Panc1 (cell line): ENCODE measurements at regions not wholly inside any gene's neighbourhood (a gene's known extent, or its start where the extent isn't known, plus 50 kb on each side); places are given as distances from the start of the nearest gene placed in this dataset.

Source experiments
- CTCF ChIP-seq: fragments of 450-650 bp; IDR thresholded peaks from 2 replicates; pipeline ENCODE4 v1.5.1; 2017; ENCODE audit warnings: mild to moderate bottlenecking
- POLR2AphosphoS5 ChIP-seq: IDR thresholded peaks from 2 replicates; pipeline ENCODE4 v1.6.1; 2012; ENCODE audit warnings: mild to moderate bottlenecking, low read depth, low read length, moderate library complexity
- REST ChIP-seq, 2 experiments: IDR thresholded peaks; 2 replicates each; pipeline ENCODE4 v1.6.1; 2011 to 2012; ENCODE audit warnings: low read depth in 2 of 2, control low read depth in 1 of 2, low read length in 1 of 2, mild to moderate bottlenecking in 1 of 2, moderate library complexity in 1 of 2; ENCODE audit not compliant: insufficient read depth in 1 of 2
- TCF7L2 ChIP-seq: IDR thresholded peaks from 2 replicates; pipeline ENCODE4 v1.6.1; 2011; ENCODE audit warnings: mild to moderate bottlenecking, low read depth, low read length, inconsistent platforms

- TF ChIP-seq CTCF, result no peak
- no peak for TF ChIP-seq POLR2AphosphoS5
- no peak for TF ChIP-seq TCF7L2
- no peak for TF ChIP-seq REST (IDR thresholded peaks at IDR 0.05; ENCODE audit: insufficient read depth in 1 of 2, low read depth in 2 of 2, low read length in 1 of 2)
These were observed 358.2 kb downstream of the FGFR2 start for GRCh38 chr10:121240011-121240410.
